AG09319 (cell line): ENCODE measurements at regions not wholly inside any gene's neighbourhood (a gene's known extent, or its start where the extent isn't known, plus 50 kb on each side); places are given as distances from the start of the nearest gene placed in this dataset.

Experiments
- DNase-seq: peaks from one replicate; pipeline ENCODE4 v3.0.0-alpha.2; 2010; ENCODE audit warnings: low read depth; ENCODE audit errors: extremely low read depth
- CTCF ChIP-seq: IDR thresholded peaks from 2 replicates; pipeline ENCODE4 v1.5.1; 2011; ENCODE audit warnings: low read depth, mild to moderate bottlenecking, inconsistent platforms, low read length, moderate library complexity

GRCh38 chr3:178474526-178474925, 61.7 kb upstream of the KCNMB2 start:
- TF ChIP-seq CTCF, result no peak
- DNase-seq, result no peak

GRCh38 chr3:178475062-178475461, 61.2 kb upstream of the KCNMB2 start:
- TF ChIP-seq CTCF, result no peak
- no peak for DNase-seq

GRCh38 chr3:178476886-178477285, 59.4 kb upstream of the KCNMB2 start:
- DNase-seq, result no peak
- no peak for TF ChIP-seq CTCF

DNA sequence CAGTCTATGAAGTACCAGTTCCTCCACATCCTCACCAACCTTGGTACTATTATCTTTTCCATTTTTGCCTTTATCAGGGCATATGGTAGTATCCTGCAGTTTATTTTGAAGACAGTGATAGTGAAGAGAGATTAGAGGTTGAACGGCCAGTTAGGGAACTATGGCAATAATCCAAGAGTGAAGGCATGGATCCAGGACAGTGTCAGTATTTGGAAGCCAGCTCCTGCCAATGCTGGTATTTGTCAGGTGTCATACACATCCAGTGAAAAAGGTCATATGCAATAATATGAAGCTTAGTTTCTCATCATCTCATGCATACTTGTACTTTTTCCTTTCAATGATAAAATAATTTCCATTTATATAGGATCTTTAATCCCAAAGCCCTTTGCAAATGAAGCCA, 56.8 kb upstream of the KCNMB2 start:
- no peak for TF ChIP-seq CTCF
- no peak for DNase-seq

DNA sequence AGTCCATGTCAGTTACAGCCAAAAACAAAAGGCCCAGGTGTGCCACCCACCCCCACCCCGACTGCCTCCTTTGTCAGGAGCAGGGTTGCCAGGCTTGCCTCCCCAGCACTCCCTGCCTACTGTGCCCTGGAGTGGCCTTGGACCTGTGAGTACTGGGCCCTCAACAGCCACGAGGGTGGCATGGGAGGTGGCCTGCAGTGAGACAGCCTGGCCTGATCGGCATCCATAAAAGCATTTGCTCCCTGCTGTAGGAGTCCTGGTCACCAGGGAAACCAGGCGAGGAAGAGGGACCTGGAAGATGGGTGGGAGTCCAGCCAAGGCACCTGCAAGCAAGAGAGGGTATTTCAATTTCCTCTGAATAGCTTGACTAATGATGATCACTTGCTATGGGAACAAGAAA, 56.4 kb upstream of the KCNMB2 start:
- no peak for DNase-seq
- no peak for TF ChIP-seq CTCF

GRCh38 chr3:178480274-178480673, 56.0 kb upstream of the KCNMB2 start:
- no peak for DNase-seq
- TF ChIP-seq CTCF, result no peak

- DNase-seq, result no peak
- TF ChIP-seq CTCF, result no peak
Measured at GRCh38 chr3:178480795-178481194, 55.4 kb upstream of the KCNMB2 start.
